ENCODE measurements at regions not wholly inside any gene's neighbourhood (a gene's known extent, or its start where the extent isn't known, plus 50 kb on each side); places are given as distances from the start of the nearest gene placed in this dataset.

DNA sequence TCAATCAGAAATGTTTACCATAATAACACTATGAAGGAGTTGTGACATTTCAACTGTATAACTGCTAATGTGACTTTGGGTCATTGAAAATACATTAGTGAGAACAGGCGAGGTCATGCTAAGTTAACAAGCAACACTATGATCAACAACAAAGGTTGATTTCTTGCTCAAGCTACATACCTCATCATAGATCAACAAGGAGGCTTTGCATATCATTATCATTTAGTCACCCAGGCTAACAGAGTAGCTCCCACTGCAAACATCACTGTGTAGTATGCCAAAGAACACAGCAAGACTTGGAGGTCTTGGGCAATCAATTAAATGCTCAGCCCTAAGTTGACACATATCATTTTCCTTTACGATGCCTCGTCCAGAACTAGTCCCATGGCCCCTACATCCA lies 212.5 kb downstream of the NOVA1 start:
- Histone ChIP-seq H3K4me2 (ENCODE audit: low read length) (no peak overlapping the region), H3K4me3 (ENCODE audit: low read length) (no peak overlapping the region), H2AFZ (ENCODE audit: low read depth, low read length) (no peak overlapping the region), H3K4me1 (ENCODE audit: low read length) (no peaks in the 10 kb centered on the region), H3K9me3 (ENCODE audit: insufficient read depth, low read length) (no peaks in the 10 kb centered on the region), H3K9ac (ENCODE audit: low read length) (no peak overlapping the region), H4K20me1 (ENCODE audit: insufficient read depth, low read length) (no peaks in the 10 kb centered on the region), H3K27me3 (ENCODE audit: low read depth, low read length) (no peaks in the 10 kb centered on the region), H3K36me3 (replicated peaks; ENCODE audit: low read depth, low read length) (no peaks in the 10 kb centered on the region), H3K79me2 (ENCODE audit: low read length) (no peaks in the 10 kb centered on the region), H3K27ac (ENCODE audit: low read length) (no peak overlapping the region)
- TF ChIP-seq, protein P1, sequence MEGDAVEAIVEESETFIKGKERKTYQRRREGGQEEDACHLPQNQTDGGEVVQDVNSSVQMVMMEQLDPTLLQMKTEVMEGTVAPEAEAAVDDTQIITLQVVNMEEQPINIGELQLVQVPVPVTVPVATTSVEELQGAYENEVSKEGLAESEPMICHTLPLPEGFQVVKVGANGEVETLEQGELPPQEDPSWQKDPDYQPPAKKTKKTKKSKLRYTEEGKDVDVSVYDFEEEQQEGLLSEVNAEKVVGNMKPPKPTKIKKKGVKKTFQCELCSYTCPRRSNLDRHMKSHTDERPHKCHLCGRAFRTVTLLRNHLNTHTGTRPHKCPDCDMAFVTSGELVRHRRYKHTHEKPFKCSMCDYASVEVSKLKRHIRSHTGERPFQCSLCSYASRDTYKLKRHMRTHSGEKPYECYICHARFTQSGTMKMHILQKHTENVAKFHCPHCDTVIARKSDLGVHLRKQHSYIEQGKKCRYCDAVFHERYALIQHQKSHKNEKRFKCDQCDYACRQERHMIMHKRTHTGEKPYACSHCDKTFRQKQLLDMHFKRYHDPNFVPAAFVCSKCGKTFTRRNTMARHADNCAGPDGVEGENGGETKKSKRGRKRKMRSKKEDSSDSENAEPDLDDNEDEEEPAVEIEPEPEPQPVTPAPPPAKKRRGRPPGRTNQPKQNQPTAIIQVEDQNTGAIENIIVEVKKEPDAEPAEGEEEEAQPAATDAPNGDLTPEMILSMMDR (IDR thresholded peaks at IDR 0.05; ENCODE audit: low read depth, low read length), result no peak
- no peak for TF ChIP-seq EZH2phosphoT487 (IDR thresholded peaks at IDR 0.05; ENCODE audit: low read depth)

DNA sequence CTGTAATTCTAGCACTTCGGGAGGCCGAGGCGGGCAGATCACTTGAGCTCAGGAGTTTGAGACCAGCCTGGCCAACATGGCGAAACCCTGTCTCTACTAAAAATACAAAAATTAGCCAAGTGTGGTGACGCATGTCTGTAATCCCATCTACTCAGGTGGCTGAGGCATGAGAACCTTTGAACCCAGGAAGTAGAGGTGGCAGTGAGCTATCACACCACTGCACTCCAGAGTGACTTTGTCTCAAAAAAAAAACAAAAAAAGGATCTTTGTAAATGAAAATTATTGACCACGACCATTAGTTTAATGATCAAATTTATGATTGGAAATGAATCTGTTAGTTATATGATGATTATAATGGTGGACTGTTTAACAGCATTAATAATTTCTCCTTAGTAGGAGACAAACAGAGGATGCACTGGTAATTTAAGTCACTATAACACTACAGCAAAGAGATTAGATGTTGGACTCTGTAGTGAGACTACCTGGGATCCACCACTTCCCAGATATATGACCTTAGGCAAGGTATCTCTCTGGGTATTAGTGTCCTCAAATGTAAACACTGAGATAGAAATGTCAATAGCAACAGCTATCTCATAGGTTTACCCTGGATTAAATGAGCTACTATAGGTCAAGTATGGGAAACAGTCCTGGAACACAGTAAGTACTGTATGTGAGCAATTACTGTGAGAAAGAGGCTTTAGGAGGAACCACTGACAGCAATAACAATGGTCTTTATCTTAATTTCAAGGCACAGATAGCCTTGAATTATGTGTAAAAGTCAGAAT lies 214.7 kb downstream of the NOVA1 start:
- H3K36me3 ChIP-seq (replicated peaks; ENCODE audit: low read depth, low read length), result no peaks in the 10 kb centered on the region
- H3K27ac ChIP-seq (ENCODE audit: low read length), result no peak overlapping the region
- no peak overlapping the region for H2AFZ ChIP-seq (ENCODE audit: low read depth, low read length)
- TF ChIP-seq EZH2phosphoT487 (IDR thresholded peaks at IDR 0.05; ENCODE audit: low read depth), result no peak
- TF ChIP-seq, protein P1 (IDR thresholded peaks at IDR 0.05; ENCODE audit: low read depth, low read length), result no peak
- no peaks in the 10 kb centered on the region for H3K79me2 ChIP-seq (ENCODE audit: low read length)
- no peaks in the 10 kb centered on the region for H3K27me3 ChIP-seq (ENCODE audit: low read depth, low read length)
- H3K4me1 ChIP-seq (ENCODE audit: low read length), result no peaks in the 10 kb centered on the region
- 0 out of 2 replicates have a peak, but pooled peaks cover 3% of the 10 kb centered on the region for H3K9me3 ChIP-seq (ENCODE audit: insufficient read depth, low read length)
- no peak overlapping the region for H3K4me2 ChIP-seq (ENCODE audit: low read length)
- H3K9ac ChIP-seq (ENCODE audit: low read length), result no peak overlapping the region
- no peak overlapping the region for H3K4me3 ChIP-seq (ENCODE audit: low read length)
- H4K20me1 ChIP-seq (ENCODE audit: insufficient read depth, low read length), result no peaks in the 10 kb centered on the region

DNA sequence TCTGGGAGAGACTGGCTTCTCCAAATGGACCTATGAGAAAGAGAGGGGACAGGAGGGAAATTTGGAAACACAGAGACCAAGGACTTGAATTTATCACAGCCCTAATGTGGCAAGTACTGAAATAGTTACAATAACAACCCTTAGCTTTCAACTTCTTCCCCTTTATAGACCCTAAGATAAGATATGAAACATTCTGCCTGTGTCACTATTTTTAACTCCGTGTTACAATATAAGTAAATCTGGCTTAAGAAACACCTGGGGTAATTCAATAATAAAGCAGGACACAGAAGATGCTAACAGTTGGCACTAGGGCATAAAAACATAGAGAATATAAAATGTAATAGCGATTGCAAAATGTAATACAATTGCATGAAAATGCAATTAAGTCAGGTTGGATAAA lies 216.4 kb downstream of the NOVA1 start:
- H2AFZ ChIP-seq (ENCODE audit: low read depth, low read length), result no peak overlapping the region
- H3K4me1 ChIP-seq (ENCODE audit: low read length), result no peaks in the 10 kb centered on the region
- no peak overlapping the region for H3K4me2 ChIP-seq (ENCODE audit: low read length)
- no peaks in the 10 kb centered on the region for H3K79me2 ChIP-seq (ENCODE audit: low read length)
- H4K20me1 ChIP-seq (ENCODE audit: insufficient read depth, low read length), result no peaks in the 10 kb centered on the region
- H3K9me3 ChIP-seq (ENCODE audit: insufficient read depth, low read length), result 0 out of 2 replicates have a peak, but pooled peaks cover 3% of the 10 kb centered on the region
- H3K27ac ChIP-seq (ENCODE audit: low read length), result no peak overlapping the region
- no peaks in the 10 kb centered on the region for H3K36me3 ChIP-seq (replicated peaks; ENCODE audit: low read depth, low read length)
- no peak for TF ChIP-seq EZH2phosphoT487 (IDR thresholded peaks at IDR 0.05; ENCODE audit: low read depth)
- TF ChIP-seq, protein P1 (IDR thresholded peaks at IDR 0.05; ENCODE audit: low read depth, low read length), result no peak
- H3K27me3 ChIP-seq (ENCODE audit: low read depth, low read length), result no peaks in the 10 kb centered on the region
- H3K9ac ChIP-seq (ENCODE audit: low read length), result no peak overlapping the region
- H3K4me3 ChIP-seq (ENCODE audit: low read length), result no peak overlapping the region

DNA sequence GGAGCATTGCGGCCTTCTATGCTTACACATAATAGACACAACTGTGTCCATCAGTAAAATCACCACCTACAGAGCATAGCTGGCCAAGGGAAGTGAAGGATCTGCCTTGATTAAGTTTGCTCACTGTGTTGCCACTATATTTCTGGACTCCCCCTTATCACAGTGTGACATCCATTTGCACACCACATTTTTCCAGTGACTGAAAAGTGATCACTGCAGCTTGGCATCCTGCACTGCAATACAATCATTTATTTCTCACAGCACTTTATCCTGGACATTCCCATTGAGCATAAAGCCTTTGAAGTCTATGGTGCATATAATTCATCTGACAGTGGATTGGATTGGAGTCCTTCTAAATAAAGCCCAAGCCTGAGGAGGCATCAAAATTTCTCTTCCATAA lies 217.2 kb downstream of the NOVA1 start:
- no peaks in the 10 kb centered on the region for H3K4me1 ChIP-seq (ENCODE audit: low read length)
- no peaks in the 10 kb centered on the region for H4K20me1 ChIP-seq (ENCODE audit: insufficient read depth, low read length)
- TF ChIP-seq EZH2phosphoT487 (IDR thresholded peaks at IDR 0.05; ENCODE audit: low read depth), result no peak
- TF ChIP-seq, protein P1 (IDR thresholded peaks at IDR 0.05; ENCODE audit: low read depth, low read length), result no peak
- no peaks in the 10 kb centered on the region for H3K79me2 ChIP-seq (ENCODE audit: low read length)
- H3K9ac ChIP-seq (ENCODE audit: low read length), result no peak overlapping the region
- H3K4me2 ChIP-seq (ENCODE audit: low read length), result no peak overlapping the region
- no peaks in the 10 kb centered on the region for H3K27me3 ChIP-seq (ENCODE audit: low read depth, low read length)
- H3K9me3 ChIP-seq (ENCODE audit: insufficient read depth, low read length), result 0 out of 2 replicates have a peak, but pooled peaks cover 3% of the 10 kb centered on the region
- H3K36me3 ChIP-seq (replicated peaks; ENCODE audit: low read depth, low read length), result no peaks in the 10 kb centered on the region
- H3K4me3 ChIP-seq (ENCODE audit: low read length), result no peak overlapping the region
- H2AFZ ChIP-seq (ENCODE audit: low read depth, low read length), result no peak overlapping the region
- no peak overlapping the region for H3K27ac ChIP-seq (ENCODE audit: low read length)
